GM23338 (cell line): ENCODE measurements at regions not wholly inside any gene's neighbourhood (a gene's known extent, or its start where the extent isn't known, plus 50 kb on each side); places are given as distances from the start of the nearest gene placed in this dataset.

ENCODE experiments used
- ATAC-seq: fragments of 200-7000 bp; cut with Tn5 transposase; 3 replicates; pipeline ENCODE4 v1.9.1; 2020
- DNase-seq: peaks from one replicate; pipeline ENCODE4 v3.0.0-alpha.2; 2015; ENCODE audit warnings: low spot score
- H2AFZ ChIP-seq: fragments of 200-600 bp; sonication (generic); 2 replicates; pipeline ENCODE4 v1.8.0; 2016; ENCODE audit warnings: antibody characterized with exemption, mild to moderate bottlenecking, moderate library complexity
- H3F3A ChIP-seq: fragments of 200-600 bp; sonication (generic); replicated peaks from 2 replicates; pipeline ENCODE4 v1.8.0; 2017; ENCODE audit warnings: antibody characterized with exemption, mixed run types, low read depth
- H3K27ac ChIP-seq: fragments of 200-600 bp; sonication (generic); 2 replicates; pipeline ENCODE4 v1.6.1; 2016; ENCODE audit warnings: low read depth
- H3K27me3 ChIP-seq: fragments of 200-600 bp; sonication (generic); 2 replicates; pipeline ENCODE4 v1.8.0; 2016; ENCODE audit warnings: mild to moderate bottlenecking, mixed run types, moderate library complexity; ENCODE audit not compliant: insufficient read depth
- H3K36me3 ChIP-seq: fragments of 200-600 bp; sonication (generic); 2 replicates; pipeline ENCODE4 v1.8.0; 2016; ENCODE audit warnings: mild to moderate bottlenecking; ENCODE audit not compliant: insufficient read depth
- H3K4me1 ChIP-seq: fragments of 200-600 bp; sonication (generic); 2 replicates; pipeline ENCODE4 v1.8.0; 2016; ENCODE audit warnings: mild to moderate bottlenecking, moderate library complexity; ENCODE audit not compliant: insufficient read depth
- H3K4me2 ChIP-seq: fragments of 200-600 bp; sonication (generic); 2 replicates; pipeline ENCODE4 v1.7.1; 2017; ENCODE audit warnings: mixed run types
- H3K4me3 ChIP-seq: fragments of 200-600 bp; sonication (generic); 2 replicates; pipeline ENCODE4 v1.6.1; 2016; ENCODE audit warnings: mixed run types
- H3K79me2 ChIP-seq: fragments of 200-600 bp; sonication (generic); replicated peaks from 2 replicates; pipeline ENCODE4 v1.8.0; 2017; ENCODE audit warnings: mild to moderate bottlenecking; ENCODE audit not compliant: insufficient read depth
- H3K9me2 ChIP-seq: fragments of 200-600 bp; sonication (generic); 2 replicates; pipeline ENCODE4 v1.8.0; 2017; ENCODE audit not compliant: insufficient read depth
- H4K20me1 ChIP-seq: fragments of 200-600 bp; sonication (generic); replicated peaks from 2 replicates; pipeline ENCODE4 v1.8.0; 2017; ENCODE audit warnings: mild to moderate bottlenecking; ENCODE audit not compliant: insufficient read depth
- H3K27ac Mint-ChIP-seq: 2 replicates; pipeline ENCODE4 v1.8.0; 2020; ENCODE audit warnings: inconsistent platforms, mild to moderate bottlenecking, moderate library complexity, mixed read lengths
- H3K27me3 Mint-ChIP-seq: 3 replicates; pipeline ENCODE4 v1.8.0; 2022; ENCODE audit warnings: low read depth, mild to moderate bottlenecking, moderate library complexity, mixed read lengths, inconsistent platforms; ENCODE audit not compliant: insufficient read depth, poor library complexity
- H3K36me3 Mint-ChIP-seq: 3 replicates; pipeline ENCODE4 v1.8.0; 2021; ENCODE audit warnings: low read depth, mild to moderate bottlenecking, inconsistent platforms, moderate library complexity, mixed read lengths
- H3K4me1 Mint-ChIP-seq: 3 replicates; pipeline ENCODE4 v1.8.0; 2020; ENCODE audit warnings: mild to moderate bottlenecking, inconsistent platforms, mixed read lengths
- H3K4me3 Mint-ChIP-seq: 3 replicates; pipeline ENCODE4 v1.8.0; 2021; ENCODE audit warnings: moderate library complexity, mild to moderate bottlenecking, inconsistent platforms, mixed read lengths
- H3K9me3 Mint-ChIP-seq: 3 replicates; pipeline ENCODE4 v1.8.0; 2020; ENCODE audit warnings: moderate library complexity, mild to moderate bottlenecking, inconsistent platforms, mixed read lengths
- NANOG ChIP-seq: IDR thresholded peaks from 2 replicates; pipeline ENCODE4 v1.6.1; 2016; ENCODE audit warnings: antibody characterized with exemption, borderline replicate concordance
- POLR2AphosphoS5 ChIP-seq: IDR thresholded peaks from 2 replicates; pipeline ENCODE4 v1.6.1; 2016; ENCODE audit warnings: antibody characterized with exemption, low read depth
- STAT1 ChIP-seq: IDR thresholded peaks from one replicate; pipeline ENCODE4 v1.6.1; 2016; ENCODE audit warnings: antibody characterized with exemption; ENCODE audit not compliant: unreplicated experiment
- ZNF331 ChIP-seq: fragments of 250-450 bp; sonication (Bioruptor Pico); IDR thresholded peaks from 2 replicates; pipeline ENCODE4 v1.5.0; 2020; ENCODE audit warnings: low read depth, mild to moderate bottlenecking, moderate library complexity
- TF ChIP-seq, protein P1 (sequence below), 2 experiments: fragments of 200-600 bp in 1 of 2; sonication (generic) in 1 of 2; conservative IDR thresholded peaks; 2 replicates each; pipeline versions ENCODE4 v1.5.1 to v1.6.1; 2016 to 2017; ENCODE audit warnings: antibody characterized with exemption in 2 of 2, low read depth in 2 of 2, mild to moderate bottlenecking in 2 of 2, moderate library complexity in 1 of 2
- TF ChIP-seq, protein P2 (sequence below): IDR thresholded peaks from one replicate; pipeline ENCODE4 v1.6.1; 2018; ENCODE audit warnings: antibody characterized with exemption; ENCODE audit not compliant: unreplicated experiment
- TF ChIP-seq, protein P3 (sequence below): IDR thresholded peaks from 2 replicates; pipeline ENCODE4 v1.6.1; 2016; ENCODE audit warnings: antibody characterized with exemption

DNA sequence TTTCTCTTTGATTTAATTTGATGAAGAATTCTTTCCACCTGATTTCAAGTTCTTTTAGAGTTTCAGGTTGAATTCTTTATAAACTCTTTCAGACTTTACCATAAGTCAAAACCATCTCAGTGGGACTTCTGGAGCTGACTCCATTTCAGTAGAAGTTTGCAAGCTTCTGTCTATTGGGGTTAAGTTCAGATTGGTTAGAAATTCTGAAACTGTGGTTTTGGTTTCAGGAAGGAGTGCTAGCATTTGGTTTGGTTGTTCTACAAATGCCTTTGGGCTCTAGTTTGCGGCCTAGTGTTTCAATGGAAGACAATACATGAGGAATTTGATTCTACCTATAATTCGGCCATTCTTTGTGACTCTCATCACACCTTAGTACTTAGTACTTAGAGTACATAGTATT, 176.8 kb upstream of the RHOBTB1 start:
- Mint-ChIP-seq H3K9me3 (no peaks in the 10 kb centered on the region), H3K4me1 (no peaks in the 10 kb centered on the region), H3K4me3 (no peak overlapping the region), H3K27me3 (peaks cover 2% of the 10 kb centered on the region), H3K27ac (no peak overlapping the region), H3K36me3 (no peaks in the 10 kb centered on the region)
- H3K27ac ChIP-seq: no peak overlapping the region
- DNase-seq: no peak
- no peaks in the 10 kb centered on the region for H3F3A ChIP-seq
- H2AFZ ChIP-seq: no peak overlapping the region
- H3K4me2 ChIP-seq: no peak overlapping the region
- no peaks in the 10 kb centered on the region for H4K20me1 ChIP-seq
- no peaks in the 10 kb centered on the region for H3K4me1 ChIP-seq
- no peaks in the 10 kb centered on the region for H3K36me3 ChIP-seq
- no peaks in the 10 kb centered on the region for H3K9me2 ChIP-seq
- ATAC-seq: no peak
- H3K27me3 ChIP-seq: no peaks in the 10 kb centered on the region
- H3K79me2 ChIP-seq: no peaks in the 10 kb centered on the region
- no peak overlapping the region for H3K4me3 ChIP-seq
- TF ChIP-seq, protein P1, sequence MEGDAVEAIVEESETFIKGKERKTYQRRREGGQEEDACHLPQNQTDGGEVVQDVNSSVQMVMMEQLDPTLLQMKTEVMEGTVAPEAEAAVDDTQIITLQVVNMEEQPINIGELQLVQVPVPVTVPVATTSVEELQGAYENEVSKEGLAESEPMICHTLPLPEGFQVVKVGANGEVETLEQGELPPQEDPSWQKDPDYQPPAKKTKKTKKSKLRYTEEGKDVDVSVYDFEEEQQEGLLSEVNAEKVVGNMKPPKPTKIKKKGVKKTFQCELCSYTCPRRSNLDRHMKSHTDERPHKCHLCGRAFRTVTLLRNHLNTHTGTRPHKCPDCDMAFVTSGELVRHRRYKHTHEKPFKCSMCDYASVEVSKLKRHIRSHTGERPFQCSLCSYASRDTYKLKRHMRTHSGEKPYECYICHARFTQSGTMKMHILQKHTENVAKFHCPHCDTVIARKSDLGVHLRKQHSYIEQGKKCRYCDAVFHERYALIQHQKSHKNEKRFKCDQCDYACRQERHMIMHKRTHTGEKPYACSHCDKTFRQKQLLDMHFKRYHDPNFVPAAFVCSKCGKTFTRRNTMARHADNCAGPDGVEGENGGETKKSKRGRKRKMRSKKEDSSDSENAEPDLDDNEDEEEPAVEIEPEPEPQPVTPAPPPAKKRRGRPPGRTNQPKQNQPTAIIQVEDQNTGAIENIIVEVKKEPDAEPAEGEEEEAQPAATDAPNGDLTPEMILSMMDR (conservative IDR thresholded peaks at IDR 0.05; ENCODE audit: low read depth in 2 of 2): no peak

DNA sequence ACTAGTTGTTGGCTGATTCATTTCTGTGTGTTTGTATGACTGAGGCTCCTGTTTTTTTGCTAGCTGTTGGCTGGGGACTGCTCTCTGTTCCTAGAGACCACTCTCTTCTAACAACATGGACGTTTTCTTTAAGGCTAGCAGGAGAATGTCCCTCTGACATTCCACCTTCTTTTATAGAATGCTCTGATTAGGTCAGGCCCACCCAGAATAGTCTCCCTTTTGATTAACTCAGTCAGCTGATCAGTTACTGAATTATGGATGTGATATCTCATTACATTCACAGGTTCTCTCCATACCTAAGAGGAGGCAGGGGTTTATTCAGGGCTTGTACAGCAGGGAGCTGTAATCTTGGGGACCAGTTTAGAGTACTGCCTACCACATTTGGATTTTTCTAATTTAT, 175.6 kb upstream of the RHOBTB1 start:
- Histone ChIP-seq H3K4me1 (no peaks in the 10 kb centered on the region), H4K20me1 (no peaks in the 10 kb centered on the region), H3K4me3 (no peak overlapping the region), H3K27ac (no peak overlapping the region), H3K4me2 (no peak overlapping the region), H3K27me3 (no peaks in the 10 kb centered on the region), H2AFZ (no peak overlapping the region), H3K36me3 (no peaks in the 10 kb centered on the region), H3F3A (no peaks in the 10 kb centered on the region), H3K9me2 (0 out of 2 replicates have a peak, but pooled peaks cover 3% of the 10 kb centered on the region), H3K79me2 (no peaks in the 10 kb centered on the region)
- Mint-ChIP-seq H3K27me3 (no peaks in the 10 kb centered on the region), H3K9me3 (no peaks in the 10 kb centered on the region), H3K27ac (no peak overlapping the region), H3K4me1 (no peaks in the 10 kb centered on the region), H3K36me3 (no peaks in the 10 kb centered on the region), H3K4me3 (no peak overlapping the region)
- ATAC-seq: no peak
- TF ChIP-seq, protein P2, sequence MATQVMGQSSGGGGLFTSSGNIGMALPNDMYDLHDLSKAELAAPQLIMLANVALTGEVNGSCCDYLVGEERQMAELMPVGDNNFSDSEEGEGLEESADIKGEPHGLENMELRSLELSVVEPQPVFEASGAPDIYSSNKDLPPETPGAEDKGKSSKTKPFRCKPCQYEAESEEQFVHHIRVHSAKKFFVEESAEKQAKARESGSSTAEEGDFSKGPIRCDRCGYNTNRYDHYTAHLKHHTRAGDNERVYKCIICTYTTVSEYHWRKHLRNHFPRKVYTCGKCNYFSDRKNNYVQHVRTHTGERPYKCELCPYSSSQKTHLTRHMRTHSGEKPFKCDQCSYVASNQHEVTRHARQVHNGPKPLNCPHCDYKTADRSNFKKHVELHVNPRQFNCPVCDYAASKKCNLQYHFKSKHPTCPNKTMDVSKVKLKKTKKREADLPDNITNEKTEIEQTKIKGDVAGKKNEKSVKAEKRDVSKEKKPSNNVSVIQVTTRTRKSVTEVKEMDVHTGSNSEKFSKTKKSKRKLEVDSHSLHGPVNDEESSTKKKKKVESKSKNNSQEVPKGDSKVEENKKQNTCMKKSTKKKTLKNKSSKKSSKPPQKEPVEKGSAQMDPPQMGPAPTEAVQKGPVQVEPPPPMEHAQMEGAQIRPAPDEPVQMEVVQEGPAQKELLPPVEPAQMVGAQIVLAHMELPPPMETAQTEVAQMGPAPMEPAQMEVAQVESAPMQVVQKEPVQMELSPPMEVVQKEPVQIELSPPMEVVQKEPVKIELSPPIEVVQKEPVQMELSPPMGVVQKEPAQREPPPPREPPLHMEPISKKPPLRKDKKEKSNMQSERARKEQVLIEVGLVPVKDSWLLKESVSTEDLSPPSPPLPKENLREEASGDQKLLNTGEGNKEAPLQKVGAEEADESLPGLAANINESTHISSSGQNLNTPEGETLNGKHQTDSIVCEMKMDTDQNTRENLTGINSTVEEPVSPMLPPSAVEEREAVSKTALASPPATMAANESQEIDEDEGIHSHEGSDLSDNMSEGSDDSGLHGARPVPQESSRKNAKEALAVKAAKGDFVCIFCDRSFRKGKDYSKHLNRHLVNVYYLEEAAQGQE: no peak
- DNase-seq: no peak

DNA sequence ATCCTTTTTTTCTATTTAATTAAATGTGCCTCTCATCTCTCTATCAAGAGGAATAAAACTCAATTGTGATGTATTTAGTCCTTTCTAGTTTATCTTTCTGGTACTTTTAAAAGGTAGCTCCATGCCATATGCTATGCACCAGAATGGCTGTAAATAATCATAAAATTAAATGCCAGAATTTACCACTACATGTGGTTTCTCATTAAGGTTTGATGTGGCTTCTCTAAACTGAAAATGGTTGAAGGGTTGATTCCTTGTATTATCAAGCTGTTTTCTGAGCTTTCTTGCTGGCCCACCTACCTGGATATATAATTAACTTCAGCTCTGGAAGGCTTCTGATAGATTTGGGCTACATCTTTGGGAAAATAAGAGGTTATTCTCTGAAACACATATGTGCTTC, 171.9 kb upstream of the RHOBTB1 start:
- Mint-ChIP-seq H3K4me3 (no peak overlapping the region), H3K36me3 (no peaks in the 10 kb centered on the region)
- H3K27ac ChIP-seq: no peak overlapping the region

More for the DNA sequence above, 171.9 kb upstream of the RHOBTB1 start:
- TF ChIP-seq, protein P2: no peak
- TF ChIP-seq ZNF331 (CRISPR knock-in tag): no peak
- no peak for TF ChIP-seq STAT1
- TF ChIP-seq, protein P3, sequence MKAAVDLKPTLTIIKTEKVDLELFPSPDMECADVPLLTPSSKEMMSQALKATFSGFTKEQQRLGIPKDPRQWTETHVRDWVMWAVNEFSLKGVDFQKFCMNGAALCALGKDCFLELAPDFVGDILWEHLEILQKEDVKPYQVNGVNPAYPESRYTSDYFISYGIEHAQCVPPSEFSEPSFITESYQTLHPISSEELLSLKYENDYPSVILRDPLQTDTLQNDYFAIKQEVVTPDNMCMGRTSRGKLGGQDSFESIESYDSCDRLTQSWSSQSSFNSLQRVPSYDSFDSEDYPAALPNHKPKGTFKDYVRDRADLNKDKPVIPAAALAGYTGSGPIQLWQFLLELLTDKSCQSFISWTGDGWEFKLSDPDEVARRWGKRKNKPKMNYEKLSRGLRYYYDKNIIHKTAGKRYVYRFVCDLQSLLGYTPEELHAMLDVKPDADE: no peak
- TF ChIP-seq NANOG: no peak
- TF ChIP-seq POLR2AphosphoS5: no peak
- Mint-ChIP-seq H3K27ac (no peak overlapping the region), H3K27me3 (no peaks in the 10 kb centered on the region), H3K9me3 (no peaks in the 10 kb centered on the region), H3K4me1 (no peaks in the 10 kb centered on the region)
- Histone ChIP-seq H3K4me1 (no peaks in the 10 kb centered on the region), H3K27me3 (no peaks in the 10 kb centered on the region), H4K20me1 (no peaks in the 10 kb centered on the region), H3K79me2 (no peaks in the 10 kb centered on the region), H3F3A (no peaks in the 10 kb centered on the region), H3K36me3 (no peaks in the 10 kb centered on the region), H3K4me3 (no peak overlapping the region), H3K9me2 (0 out of 2 replicates have a peak, but pooled peaks cover 3% of the 10 kb centered on the region), H3K4me2 (no peak overlapping the region), H2AFZ (no peak overlapping the region)
- ATAC-seq: no peak
- DNase-seq: no peak
